Activated gamma-delta T cell treated with Interleukin-2 at 50 U/mL for 16 hours (primary cell): ENCODE measurements at regions not wholly inside any gene's neighbourhood (a gene's known extent, or its start where the extent isn't known, plus 50 kb on each side); places are given as distances from the start of the nearest gene placed in this dataset.
A peak's percentile ranks its signal among the peaks of the same experiment; 100 is the strongest.
"Not testable (repeated sequence)": the region's sequence is repeated elsewhere in the genome, so short reads cannot be mapped to it uniquely, and the experiment has no call there.

ENCODE experiments used
- DNase-seq: peaks from one replicate; pipeline ENCODE4 v3.0.0-alpha.2; 2020

DNA sequence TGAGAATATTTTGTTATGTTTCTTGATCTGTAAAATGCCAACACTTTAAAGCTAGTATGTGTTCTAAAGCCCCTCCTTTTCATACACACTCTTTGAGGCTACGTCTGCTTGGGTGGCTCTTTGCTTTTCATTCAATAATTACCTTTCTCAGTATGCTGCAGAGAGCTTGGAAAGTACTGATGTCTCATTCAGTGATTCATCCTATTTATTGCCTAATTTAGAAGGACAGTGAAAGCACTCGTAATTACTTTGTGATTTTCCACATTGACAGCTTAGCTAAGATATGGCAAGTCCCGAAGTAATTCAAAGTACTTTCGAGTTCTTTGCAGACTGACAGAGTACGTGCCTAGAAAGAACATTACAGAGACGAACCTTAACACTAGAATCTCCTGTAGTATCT is 57.2 kb downstream of the BMP15 start:
- DNase-seq, result no peak

DNA sequence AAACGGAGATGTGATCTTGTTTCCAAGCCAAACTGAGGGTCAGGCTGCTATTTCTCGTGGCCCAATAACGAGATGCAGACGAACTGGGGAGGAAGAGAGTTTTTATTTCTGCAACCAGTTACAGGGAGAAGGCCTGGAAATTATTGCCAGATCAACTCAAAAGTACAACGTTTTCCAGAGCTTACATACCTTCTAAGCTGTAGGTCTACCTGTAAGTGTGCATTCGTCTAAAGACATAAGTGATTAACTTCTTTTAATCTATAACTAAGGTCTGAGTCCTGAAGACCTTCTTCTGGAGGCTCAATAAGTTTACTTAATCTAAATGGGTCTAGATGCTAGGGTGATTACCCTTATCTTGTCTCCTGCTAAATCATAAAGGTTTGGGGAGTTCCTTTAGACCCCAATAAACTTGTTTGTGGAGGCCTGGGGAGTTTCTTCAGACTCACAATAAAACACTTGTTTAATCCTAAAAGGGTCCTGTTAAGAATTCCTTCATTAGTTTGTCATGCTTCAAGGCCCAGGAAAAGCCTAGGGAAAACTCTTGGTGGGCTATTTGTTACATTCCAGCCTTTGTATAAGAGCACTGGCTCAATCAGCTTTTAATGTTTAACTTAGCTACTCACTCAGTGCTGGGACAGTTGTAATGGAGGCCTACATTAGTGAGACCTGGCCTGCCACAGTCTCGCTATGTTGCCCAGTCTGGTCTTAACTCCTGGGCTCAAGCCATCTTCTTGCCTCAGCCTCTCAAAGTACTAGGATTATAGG is 58.5 kb downstream of the BMP15 start:
- not testable (repeated sequence) for DNase-seq

GRCh38 chrX:50971395-50971794 is 60.9 kb downstream of the BMP15 start:
- no peak for DNase-seq

- DNase-seq, result no peak
These were observed 62.7 kb downstream of the BMP15 start for GRCh38 chrX:50973199-50973598.

- no peak for DNase-seq
These were observed 68.6 kb downstream of the BMP15 start for GRCh38 chrX:50978920-50979682.

- no peak for DNase-seq
These were observed 69.7 kb downstream of the BMP15 start for GRCh38 chrX:50980251-50980650.

DNA sequence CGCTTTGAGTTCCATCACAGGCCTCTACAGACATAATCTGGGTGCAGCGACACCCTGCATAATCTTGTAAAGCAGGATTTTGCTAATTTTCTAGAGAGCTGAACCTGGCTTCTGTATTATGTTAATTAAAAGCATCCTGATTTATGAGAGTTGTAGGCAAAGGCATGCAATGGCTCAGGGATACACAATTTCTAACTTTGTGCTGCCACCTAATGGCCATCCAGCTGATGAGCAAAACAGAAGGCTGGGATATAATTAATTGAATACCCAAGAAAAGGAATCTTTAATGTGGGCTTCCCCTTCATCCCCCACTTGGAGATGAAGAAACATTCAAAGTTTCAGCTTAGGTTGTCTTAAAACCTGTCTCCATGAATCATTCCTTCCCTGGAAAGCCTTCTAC is 78.1 kb downstream of the BMP15 start:
- no peak for DNase-seq

DNA sequence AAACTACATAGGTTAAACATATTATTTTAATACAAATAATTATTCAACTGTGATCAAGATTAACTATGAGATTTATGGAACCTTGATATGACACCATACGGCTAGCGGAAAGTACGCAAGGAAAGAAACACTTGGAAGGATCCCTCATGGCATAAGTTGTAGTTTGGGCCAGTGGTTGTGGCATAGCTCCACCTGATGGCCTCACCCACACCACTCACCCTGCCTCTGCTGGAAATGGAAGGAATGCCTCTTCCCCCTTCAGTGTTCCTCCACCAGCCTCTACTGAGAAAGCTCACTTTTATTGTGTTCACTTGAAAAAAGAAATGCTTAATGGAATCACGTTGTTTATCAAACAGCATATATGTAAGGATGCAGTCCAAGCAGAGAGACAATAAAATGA is 86.4 kb downstream of the BMP15 start:
- DNase-seq, result no peak

DNA sequence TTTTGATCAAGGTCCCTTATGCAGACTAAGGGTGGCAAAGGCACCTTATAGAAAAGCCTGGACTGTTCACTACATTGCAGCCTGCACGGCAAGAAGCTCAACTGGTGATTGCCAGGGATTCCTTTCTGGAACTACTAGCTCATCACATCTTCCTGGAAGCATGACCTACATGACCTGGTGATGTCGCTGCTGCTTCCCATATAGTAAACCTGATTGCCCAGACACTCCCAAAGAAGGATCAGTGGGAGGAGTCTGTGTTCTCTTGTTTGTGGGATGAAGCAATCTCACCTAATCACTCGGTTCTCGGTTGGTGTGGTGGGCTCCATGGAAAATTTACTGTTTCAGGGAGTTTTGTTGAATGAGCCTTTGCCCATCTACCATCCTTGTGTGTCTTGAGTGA is 89.8 kb downstream of the BMP15 start:
- not testable (repeated sequence) for DNase-seq

DNA sequence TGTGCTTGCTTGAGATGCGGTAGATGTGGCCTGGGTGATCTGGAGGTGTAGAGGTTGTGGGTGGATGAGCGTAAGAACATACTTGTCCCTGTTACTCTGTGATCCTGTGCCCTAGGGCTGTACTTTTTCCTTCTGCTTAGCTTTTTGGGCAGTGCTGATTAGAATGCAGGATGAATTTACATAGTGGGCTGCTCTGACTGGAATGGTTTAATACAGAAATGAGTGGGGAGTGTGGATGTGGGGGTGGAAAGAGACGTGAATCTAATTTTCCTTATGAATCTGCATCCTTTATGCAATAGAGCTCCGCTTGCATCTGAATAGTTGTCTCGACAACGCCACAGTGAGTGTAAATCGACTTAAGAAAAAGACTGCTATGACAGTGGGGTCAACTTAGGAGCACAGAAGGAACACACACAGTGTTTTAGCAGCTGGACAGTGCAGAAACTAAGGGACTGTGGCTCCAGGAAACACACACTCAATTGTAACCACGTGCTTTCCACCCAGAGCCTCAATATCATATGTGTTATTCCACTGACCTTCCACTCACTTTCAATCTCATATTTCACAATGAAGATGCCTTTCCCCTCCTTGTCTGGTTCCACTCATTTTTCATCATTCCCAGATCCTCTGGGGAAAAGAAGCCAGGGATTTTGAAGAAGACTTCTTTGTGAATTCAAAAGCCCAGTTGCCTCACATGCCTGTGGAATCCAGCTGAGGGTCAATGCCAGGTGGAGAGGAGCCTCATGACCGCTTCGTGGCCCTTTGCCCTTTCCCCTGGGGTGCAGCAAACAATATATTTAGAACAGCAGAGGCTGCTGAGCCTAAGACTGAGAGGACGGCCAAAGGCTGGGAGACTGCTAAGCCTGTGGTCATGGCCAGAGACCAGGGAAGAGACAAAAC is 91.4 kb downstream of the BMP15 start:
- DNase-seq, result not testable (repeated sequence)

DNA sequence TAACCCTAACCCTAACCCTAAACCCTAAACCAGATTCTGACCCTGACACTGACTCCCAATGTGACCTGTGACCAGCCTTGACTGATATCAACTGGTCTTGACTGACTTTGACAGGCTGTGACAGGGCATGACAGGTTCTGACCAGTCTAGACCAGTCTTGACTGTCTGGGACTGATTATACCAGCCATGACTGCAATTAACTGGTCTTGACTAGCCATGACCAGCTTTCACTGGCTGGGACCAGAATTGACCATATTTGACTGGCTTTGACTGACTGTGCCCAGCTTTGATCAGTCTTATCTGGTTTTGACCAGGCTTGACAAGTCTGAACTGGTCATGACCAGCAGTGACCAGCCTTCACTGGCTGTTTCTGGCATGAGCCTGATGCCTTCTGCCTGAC is 95.5 kb downstream of the BMP15 start:
- no peak for DNase-seq

GRCh38 chrX:51024106-51024696 is 113.7 kb downstream of the BMP15 start:
- no peak for DNase-seq

- no peak for DNase-seq
These were observed 116.3 kb downstream of the BMP15 start for GRCh38 chrX:51026862-51027261.

GRCh38 chrX:51035746-51036145 is 125.2 kb downstream of the BMP15 start:
- DNase-seq, result no peak

DNA sequence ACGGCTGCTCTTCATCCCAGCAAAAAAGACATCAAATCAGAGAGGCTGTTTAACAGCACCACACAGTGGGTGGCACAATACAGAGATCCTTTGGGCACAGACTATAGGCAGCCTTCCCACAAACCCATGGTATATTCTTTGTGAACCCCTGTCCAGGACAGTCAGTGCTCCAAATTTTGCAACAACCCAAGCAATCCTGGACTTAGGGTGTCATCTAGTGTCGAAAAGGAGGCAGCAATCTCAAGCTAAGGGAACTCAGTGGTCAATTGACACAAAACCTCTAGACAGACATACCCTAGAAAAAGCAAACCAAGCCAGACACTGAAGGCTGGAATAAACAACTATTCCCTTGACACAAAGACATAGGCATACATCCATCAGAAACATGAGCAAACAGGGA is 137.4 kb downstream of the BMP15 start:
- DNase-seq, result no peak

DNA sequence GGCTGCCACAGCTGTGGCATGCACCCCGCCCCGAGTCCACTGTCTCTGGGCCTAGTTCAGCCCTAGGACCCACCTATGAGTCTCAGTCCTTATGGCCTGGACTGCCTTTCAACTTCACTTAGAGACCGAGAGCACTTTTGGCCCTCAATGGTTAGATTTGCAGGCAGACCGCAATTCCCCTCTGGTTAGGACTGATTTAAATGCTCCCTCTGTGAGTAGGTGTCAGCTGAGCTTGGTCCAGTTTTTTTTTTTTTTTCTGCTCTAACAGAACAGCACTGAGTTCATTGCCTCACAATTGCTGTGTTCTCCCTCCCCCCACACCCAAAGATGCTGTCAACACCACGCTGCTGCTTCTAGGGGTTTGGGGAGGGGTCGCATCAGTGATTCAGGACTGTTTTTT is 143.2 kb downstream of the BMP15 start:
- DNase-seq, result no peak

DNA sequence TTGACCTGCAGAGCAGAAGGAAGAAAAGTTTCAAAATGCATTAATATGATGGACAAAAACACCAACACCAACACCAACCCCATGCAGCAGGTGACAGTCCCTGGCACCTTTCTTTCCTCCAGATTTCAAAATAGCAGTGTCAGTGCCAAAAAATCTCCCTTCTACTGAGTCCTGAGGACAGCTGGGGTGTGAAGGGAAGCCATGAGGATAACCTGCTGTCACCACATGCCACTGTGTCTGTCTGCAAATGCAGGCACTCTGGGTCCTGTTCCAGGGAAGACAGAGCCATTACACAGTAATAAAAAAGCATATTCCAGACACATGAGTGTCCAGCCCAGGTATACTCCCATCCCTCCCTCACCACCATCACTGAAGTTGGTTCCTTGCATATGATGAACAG is 187.5 kb downstream of the BMP15 start:
- DNase-seq, result no peak

- DNase-seq, result not testable (repeated sequence)
These were observed 208.8 kb downstream of the BMP15 start for GRCh38 chrX:51119058-51119926.

DNA sequence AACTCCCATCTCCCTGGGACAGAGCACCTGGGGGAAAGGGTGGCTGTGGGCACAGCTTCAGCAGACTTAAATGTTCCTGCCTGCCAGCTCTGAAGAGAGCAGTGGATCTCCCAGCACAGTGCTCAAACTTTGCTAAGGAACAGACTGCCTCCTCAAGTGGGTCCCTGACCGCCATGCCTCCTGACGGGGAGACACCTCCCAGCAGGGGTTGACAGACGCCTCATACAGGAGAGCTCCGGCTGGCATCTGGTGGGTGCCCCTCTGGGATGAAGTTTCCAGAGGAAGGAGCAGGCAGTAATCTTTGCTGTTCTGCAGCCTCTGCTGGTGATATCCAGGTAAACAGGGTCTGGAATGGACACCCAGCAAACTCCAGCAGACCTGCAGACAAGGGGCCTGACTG is 206.9 kb upstream of the NUDT10 start:
- DNase-seq, result not testable (repeated sequence)

DNA sequence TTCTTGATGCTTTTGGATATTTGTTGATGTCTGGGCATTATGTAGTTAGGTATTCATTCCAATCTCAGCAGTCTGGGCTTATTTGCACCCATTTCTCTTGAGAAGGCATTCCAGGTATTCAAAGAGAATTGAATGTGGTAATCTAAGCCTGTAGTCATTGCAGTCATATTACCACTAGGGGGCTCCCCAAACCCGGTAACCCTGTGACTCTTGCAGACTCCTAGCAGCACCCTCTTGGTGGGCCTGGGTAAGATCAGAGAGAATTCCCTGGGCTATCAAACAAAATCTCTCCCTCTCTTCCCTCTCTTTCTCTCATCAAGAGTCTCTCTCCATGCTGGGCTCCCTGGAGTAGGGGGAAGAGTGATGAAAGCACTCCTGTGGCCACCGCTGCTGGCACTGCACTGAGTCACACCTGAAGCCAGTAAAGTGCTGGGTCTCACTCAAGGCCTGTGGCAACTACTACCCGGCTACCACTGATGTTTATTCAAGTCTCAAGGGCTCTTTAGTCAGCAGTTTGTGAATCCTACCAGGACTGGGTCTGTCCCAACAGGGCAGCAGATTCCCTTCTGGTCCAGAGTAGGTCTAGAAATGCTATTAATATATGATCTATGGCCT is 187.7 kb upstream of the NUDT10 start:
- DNase-seq, result peak; percentile 23

- no peak for DNase-seq
These were observed 183.8 kb upstream of the NUDT10 start for GRCh38 chrX:51148848-51149247.

- DNase-seq, result no peak
These were observed 180.9 kb upstream of the NUDT10 start for GRCh38 chrX:51151734-51152133.
